HG03342 (cell line): ENCODE measurements at regions not wholly inside any gene's neighbourhood (a gene's known extent, or its start where the extent isn't known, plus 50 kb on each side); places are given as distances from the start of the nearest gene placed in this dataset.
A peak's percentile ranks its signal among the peaks of the same experiment; 100 is the strongest.
"Not testable (repeated sequence)": the region's sequence is repeated elsewhere in the genome, so short reads cannot be mapped to it uniquely, and the experiment has no call there.

ENCODE experiments used
- ATAC-seq: cut with Tn5 transposase; IDR thresholded peaks from one replicate; pipeline ENCODE4 v1.9.1; 2021; ENCODE audit warnings: mild to moderate bottlenecking, moderate library complexity; ENCODE audit not compliant: unreplicated experiment

DNA sequence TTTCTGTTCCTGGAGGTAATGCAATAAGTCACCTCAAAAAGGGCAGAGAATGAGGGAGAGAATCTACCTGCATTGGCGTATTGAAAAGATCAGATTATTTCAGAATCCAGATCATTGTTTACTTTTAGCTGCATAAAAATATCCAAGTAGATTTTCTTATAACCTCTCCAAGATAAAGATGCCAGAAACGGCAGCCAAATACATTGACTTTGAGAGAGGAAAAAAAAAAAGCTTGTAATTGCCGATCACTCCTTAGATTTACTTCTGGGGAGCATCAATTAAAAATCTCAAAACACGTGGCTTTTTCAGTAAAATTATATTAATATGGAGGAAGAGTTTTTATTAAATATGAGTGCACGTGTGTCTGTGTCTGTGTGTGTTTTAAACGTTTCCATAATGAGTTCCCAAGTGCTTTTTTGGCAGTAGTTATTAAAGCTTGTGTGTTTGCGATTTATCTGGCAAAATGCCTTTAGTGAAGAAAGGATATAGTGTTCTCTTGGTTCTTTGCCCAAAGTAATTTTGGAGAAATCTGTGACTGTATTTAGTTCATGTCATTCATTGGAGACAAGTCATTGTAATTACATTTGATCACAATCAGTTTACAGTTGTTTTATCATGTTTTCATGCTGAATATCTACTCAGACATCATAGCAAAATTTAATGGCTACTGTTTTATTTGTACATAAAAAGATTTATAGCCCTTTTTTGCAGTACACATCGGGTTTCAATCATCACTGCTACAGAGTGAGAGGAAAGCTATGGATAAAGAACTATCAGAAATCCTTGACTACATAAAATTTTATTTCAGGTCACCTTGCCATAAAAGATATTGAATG is 176.1 kb downstream of the TM9SF2 start:
- ATAC-seq: no peak

DNA sequence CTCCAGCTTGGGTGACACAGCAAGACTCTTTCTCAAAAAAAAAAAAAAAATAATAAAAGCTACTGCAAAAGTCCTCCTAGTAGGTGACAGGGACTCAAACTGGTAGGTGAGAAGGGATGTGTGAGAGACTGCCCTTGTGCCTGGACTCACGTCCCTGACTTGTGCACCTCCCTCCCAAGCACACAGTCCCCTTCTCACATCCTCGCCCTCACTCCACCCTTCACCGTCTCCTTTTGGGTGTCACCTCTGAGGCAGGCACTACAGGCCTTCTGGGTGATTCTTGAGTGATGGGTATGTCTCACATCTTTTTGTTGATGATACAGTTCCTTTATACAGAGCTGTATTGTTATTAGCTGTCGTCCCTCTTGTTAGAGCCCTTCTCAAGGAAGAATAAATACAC is 170.5 kb downstream of the TM9SF2 start:
- no peak for ATAC-seq

DNA sequence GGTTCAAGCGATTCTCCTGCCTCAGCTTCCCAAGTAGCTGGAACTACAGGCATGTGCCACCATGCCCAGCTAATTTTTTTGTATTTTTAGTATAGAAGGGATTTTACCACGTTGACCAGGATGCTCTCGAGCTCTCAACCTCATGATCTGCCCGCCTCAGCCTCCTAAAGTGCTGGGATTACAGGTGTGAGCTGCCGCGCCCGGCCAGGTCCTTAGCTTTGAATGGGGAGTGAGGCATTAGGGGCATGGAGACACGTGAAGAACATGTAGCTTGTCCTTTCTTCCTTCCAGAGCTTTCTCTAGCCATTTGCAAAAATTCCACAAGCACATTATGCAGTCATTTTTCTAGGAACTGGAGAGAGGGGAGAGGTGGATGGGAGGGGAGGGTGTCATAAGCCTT is 167.8 kb downstream of the TM9SF2 start:
- not testable (repeated sequence) for ATAC-seq

DNA sequence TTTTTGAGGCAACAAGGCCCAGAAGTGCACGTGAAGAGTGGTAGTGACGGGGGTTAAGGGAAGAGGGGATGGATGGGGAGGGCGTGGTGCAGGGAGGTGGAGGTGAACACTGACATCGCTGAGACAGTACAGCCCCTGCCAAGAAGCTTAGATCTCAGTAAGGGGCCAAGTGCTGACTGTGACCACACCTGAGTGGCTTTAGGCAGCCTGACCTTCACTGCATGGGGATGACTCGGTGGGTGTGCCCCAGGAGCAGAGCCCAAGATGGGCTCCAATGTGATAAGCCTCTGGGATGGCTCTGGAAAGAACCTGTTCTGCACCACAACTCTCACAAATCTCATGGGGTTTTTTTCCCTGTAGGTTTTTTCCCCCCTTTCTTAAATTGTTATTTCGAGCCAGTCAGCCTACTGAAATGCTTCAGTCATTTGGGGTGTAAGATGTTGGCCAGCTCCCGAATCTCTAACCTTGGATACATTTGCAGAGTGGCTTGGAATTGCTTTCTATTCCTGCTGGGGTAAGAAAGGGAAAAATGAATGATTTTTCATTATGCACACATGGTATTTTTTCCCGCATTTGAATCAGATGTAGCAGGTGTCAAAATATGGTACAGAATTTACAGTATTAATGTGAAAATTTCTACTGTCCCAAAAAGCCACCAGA is 165.0 kb downstream of the TM9SF2 start:
- no peak for ATAC-seq

DNA sequence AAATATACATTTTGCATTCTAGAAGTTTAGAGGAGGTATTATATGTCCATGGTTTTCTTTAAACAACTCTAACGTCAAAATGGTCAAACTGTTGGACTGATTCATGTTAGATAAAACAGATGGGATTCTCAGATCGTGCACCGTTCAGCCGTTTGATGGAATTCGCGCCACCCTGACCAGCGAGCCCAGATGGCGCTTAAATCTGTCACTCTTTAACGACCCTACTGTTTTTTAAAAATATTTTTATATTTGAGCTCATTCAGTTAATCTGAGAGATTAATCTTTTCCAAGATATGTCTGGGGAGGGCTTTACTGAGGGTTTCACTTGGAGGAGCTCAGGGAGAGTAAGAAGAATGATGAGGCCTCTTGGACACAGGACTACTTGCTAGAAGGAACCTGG is 164.4 kb downstream of the TM9SF2 start:
- ATAC-seq: no peak

DNA sequence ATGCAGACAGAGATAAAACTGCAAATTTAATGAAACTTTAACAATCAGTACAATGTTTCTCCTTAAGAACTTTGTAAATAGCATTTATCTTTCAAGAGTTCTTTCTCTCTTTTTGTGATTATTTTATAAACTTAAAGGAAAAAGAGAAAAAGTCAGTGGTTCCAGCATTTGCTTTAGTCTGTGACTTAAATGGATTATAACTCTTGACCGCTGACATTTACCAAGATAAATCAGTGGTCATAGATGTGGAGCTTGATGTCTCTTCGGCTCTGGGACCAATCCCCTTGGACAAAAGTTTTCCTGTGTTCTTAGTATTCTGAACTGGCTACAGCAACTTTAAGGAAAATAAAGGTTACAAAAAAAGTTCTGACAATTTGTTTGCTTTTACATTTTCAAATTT is 162.6 kb downstream of the TM9SF2 start:
- ATAC-seq: no peak

DNA sequence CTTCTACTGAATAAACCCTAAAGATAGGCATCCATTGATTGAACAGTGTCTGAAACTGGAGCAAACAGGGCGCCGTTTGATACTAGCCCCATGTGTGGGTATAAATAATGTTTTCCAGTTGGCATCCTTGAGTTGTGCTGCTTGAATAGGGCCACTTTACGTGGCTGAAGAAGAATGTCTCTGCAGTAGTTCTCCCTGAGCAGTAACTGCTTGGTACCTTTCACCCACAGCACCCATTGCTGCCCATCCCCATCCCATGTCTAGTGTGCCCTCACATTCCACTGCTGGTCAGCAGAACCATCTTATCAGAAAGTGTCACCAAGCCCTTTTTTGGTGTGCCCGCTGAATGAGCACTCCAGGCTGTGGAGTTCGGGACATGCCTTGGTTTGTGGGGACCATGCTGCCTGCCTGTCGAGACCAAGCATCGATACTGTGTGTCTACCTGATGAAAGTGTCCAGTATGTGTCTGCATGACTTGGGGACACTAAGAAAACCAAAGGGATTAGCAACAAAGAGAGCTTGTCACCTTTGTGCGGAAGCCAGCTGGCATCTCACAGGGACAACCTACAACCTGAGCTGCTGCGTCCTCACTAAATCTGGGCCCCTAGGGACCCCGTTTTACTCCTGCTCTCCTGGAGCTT is 162.0 kb downstream of the TM9SF2 start:
- no peak for ATAC-seq

DNA sequence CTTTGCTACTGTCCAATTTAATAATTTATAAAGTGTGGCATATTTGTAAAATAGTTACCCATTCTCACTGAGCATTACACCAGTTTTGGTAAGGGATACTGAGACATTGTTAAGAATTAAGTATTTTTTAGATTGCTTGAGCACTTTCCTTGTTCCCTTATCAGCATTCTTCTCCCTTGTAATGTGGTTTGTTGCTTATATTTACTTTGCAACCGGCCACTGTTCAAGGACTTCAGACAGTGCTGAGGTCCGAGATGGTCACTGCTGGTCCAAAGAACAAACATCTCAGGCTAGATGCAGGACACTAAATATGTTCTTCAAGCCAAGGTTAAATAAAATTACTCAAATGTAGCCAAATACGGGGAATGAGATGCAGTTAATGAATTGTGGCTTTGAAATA is 161.4 kb downstream of the TM9SF2 start:
- no peak for ATAC-seq

DNA sequence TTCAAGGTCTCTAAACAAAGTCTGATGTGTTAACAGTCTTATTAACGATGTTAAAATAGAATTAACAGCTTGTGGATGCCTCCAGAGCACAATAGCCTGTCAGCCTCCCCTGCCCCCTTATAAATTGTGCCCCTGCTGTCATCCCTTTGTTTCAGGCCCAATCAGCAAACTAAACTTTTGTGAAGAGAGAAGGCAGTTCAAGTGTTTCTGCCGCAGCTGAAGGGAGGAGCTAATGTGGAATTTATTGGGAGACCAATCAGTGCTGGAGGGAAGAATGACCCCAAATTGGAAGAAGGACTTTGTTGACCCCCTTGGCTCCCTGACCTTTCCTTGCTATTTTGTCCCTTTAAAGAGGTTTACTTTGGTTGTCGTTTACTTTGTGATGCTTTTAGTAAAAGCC is 160.5 kb downstream of the TM9SF2 start:
- no peak for ATAC-seq

DNA sequence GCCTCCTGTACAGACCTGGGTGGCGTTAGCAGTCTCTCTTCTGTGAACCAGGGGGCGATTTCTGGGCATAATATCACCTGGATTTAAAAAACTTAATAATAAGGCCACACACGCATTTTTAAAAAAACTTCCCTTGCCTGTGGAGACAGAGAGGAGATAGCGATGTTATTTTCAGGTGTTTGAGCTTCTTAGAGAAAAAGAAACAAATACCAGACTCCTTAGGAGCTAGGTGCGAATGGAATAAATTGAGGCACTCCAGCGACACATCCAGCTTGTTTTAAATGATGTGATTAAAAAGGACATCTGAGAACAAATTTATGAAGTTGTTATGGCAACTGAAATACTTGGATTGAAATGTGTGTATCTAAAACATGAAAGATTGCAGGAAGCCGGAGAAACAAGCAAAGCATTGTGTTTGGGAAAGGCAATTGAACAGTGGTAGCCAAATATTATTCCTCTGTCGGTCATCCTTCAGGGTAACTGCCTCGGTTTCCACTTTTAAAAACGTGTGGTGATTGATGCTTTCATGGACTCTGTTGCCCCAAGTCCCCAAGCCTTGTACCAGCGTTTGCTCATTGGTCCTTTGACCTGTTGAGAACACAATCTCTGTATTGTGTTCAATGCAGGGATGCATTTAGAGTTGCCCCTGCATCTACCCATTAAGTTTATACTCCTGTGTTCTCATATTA is 158.7 kb downstream of the TM9SF2 start:
- ATAC-seq: no peak

DNA sequence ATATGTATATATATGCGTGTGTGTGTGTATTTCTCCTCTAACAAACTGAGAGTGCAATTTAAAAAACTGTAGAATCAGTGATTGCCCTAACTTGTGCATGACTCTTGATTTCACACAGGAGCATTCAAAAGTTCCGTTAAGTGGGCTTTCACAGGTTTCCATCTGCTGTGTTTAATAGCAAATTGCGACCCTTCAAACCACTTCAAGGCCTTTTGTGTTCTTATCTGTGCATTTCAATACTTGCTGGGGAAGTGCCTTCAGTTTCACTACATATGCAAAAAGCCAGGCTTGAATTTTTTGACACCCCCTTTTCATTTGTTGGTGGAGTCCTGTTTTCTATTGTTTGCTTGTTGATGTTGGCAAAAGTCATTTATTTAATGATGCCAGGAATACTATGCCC is 158.0 kb downstream of the TM9SF2 start:
- no peak for ATAC-seq

DNA sequence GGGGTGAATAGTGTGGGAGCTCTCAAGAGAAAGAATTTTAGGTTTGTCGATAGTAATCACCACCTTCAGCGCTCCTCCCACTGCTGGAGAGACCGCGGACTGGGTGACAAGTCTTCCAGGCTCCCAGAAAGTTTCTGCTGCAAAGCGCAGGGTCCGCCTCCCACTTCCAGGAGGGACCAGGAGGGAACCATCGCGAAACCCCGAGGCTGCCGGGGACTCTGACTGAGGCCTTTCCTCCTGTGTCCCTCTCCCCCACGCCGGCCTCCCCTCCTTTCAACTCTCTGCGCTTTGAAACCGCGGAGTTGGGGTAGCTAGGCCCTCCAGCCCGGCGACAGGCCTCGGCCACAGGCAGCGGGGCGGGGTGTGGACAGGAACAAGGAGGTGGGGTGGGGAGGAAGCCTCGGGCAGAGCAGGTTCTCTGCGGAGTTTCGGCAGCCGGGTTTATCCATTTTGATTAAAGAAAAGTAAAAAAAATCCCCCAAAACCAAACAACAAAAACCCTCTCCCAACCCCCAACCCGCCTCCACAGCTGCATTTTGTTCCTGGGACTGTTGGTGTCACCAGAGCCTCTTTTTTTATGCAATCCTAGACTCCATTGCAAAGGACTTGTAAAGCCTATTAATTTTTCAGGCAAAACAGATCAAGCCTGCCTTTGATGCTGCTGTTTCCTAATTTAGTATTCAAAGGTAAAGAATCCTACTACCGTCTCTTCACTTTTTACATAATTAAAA is 157.2 kb downstream of the TM9SF2 start:
- ATAC-seq: no peak

DNA sequence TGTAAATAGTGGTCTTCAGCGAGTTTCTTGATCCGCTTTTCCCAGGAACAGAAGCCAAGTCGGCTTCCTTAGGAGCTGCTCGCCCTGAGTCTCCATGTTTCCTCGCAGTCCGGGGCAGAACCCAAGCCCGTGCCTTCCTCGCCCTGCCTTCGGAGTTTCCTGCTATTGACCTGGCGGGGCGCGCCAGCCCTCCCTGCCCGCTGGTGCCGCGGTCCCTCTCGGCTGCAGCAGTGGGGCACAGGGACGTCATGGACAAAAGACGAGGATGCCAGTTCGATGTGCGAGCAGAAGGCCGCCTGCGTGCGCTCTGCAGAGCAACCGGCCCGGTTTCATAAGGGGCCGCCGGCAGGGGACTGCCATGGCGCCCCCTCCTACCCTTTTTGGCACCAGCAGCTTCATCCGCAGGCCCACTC is 156.6 kb downstream of the TM9SF2 start:
- ATAC-seq: no peak

DNA sequence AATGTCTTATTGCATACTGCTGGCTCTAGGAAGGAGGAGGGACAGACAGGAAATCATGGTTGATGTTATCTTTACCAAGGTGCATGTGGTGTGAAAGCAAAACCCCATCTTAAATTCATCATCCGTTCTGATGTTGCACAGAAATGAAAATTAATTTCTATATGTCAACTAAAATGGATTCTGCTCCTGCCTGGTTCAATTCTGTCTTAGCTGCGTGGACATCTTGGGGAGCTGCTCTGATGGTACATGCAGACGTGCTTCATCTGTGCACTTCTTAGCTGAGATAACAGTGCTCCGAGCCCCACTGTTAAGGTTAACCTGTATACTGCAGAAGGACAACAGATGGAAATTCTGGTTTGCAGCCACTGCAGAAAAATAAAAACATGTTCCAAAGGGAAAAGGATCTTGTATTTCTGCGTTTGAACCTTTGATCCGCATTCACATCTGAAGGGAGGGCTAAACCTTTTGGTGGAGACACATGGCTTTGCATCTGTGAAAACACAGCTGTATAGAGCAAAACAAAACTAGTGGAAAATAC is 155.6 kb downstream of the TM9SF2 start:
- no peak for ATAC-seq

DNA sequence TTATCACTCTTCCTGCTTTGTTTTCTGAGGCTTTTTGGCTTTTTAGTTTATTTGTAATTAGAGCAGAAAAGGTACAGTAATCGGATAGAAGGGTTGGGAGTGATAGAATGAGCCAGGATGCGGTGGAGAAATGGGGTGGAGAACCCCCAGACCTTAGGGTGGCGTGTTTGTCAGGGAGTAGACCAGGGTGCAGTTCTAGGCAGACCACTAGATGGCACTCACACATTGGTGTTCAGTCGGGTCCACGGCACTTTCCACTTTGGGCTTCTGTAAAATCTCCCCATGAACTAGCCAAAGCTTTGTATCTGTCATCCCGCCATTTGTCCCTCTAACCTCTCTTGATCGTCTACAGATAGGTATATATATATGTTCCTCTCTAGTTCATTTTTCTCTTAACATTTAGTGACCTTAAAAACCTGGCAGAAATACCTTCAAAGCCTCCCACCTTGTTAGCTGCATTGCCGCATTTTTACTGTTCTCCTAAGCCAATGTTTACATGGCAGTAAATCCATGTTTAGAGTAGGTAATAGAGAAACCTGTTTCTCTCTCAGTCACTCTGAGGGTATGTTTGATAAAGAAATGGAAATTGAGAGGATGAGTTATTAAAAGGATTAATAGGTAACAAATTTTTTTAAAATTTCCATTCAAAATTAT is 154.9 kb downstream of the TM9SF2 start:
- ATAC-seq: peak; percentile 77

DNA sequence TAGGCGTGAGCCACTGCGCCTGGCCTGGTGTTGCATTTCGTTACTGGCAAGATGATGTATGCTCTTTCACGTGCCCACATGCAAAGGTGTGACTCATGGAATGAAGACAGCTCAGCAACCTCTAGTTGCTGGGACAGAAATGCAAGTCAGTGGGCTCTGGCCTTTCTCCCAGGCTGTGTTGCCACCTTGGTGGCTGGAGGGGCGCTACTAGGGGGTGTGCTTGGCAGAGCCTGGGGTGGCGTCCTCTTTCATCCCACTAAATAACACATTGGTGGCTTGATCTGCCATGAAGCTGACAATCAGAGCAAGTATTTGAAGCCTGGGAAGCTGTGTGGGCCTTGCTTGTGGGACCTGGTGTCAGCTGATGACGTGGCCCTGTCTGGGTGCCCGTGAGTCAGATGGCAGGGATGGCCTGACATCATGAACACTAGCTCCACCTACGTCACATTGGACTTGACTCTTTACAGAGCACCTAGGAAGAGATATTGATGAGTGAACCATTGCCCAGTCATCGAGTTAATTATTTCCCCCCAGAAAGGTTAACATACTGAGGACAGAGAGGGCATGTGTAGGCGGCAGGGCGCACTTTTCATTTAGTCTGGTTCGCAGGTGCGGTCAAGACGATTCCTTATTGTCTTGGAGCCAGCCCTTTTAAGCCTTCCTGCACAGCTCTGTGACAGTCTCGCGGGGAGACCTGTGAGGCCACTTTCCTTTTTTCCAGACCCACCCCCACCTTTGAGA is 154.2 kb downstream of the TM9SF2 start:
- ATAC-seq: peak; percentile 36

DNA sequence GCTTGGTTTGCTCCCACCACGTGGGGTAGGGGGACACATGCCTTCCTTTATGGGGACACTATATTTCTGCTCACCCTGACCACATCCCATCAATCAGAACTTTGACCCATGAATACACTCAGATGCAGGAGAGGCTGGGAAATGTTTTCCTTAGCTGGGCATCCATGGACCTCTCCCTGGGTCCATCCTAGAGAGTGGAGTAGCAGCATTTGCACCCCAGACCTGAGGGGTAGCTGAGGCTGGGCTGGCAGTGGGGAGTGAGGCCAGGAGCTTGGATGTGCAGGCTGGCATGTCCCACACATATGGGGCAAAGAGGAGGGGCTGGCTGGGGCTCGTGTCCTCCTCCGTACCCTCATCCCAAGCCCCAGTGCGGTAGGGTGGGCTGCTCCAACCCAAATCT is 152.8 kb downstream of the TM9SF2 start:
- ATAC-seq: no peak

DNA sequence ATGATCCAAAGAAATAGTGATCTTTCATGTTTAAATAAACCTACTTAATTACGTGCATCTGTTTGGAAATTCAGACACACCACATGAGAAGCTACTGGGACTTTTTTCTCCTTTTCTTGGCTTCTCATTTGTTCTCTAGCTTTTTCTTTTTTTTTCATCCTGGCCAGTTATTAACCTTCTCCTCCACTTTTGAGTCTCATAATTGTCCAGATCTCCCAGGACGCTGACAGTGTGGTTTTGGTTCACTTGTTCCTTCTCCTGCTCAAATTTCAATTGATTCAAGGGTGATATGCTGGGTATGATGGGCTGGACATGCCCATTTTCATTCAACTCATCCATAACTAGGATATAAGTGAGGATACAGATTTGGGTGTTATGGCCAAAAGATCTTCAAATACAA is 152.3 kb downstream of the TM9SF2 start:
- ATAC-seq: no peak

DNA sequence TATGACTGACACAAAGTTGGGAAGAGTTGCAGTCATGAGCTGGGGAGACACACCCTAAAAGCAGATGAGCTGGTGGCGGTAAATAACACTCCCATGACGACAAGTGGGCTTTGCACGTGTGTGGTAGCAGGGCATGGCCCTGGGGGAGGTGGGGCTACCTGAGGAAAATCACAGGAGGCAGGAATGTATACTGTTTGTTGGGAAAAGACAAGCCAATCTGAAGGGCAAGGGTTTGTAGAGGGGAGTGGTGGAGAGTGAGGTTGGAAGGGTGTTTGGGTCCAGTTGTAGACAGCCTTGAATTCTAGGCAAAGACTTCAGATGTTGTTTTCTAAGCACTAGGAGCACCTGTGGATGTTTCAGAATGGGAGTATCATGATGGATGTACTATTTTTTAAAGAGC is 151.6 kb downstream of the TM9SF2 start:
- ATAC-seq: no peak
